Sigmoid colon (tissue), 6 donors: ENCODE measurements at regions not wholly inside any gene's neighbourhood (a gene's known extent, or its start where the extent isn't known, plus 50 kb on each side); places are given as distances from the start of the nearest gene placed in this dataset.
A peak's percentile ranks its signal among the peaks of the same experiment; 100 is the strongest.
"Not testable (repeated sequence)": the region's sequence is repeated elsewhere in the genome, so short reads cannot be mapped to it uniquely, and the experiment has no call there.

Experiments
- DNase-seq: peaks from one replicate; pipeline ENCODE4 v3.0.0-alpha.2; 2019
- H3K27ac ChIP-seq, 4 donors: fragments of 200-600 bp; sonication (generic); one replicate each; pipeline ENCODE4 v1.5.1; 2016 to 2019; ENCODE audit warnings: mild to moderate bottlenecking in 1 of 4
- H3K27me3 ChIP-seq, 3 donors: fragments of 200-600 bp; sonication (generic); one replicate each; pipeline ENCODE4 v1.5.1; 2019; ENCODE audit warnings: mild to moderate bottlenecking in 1 of 3
- H3K36me3 ChIP-seq, 4 donors: fragments of 200-600 bp; sonication (generic); one replicate each; pipeline ENCODE4 v1.5.1; 2016 to 2019
- H3K4me1 ChIP-seq, 4 donors: fragments of 200-600 bp; sonication (generic); one replicate each; pipeline ENCODE4 v1.5.1; 2017 to 2019
- H3K4me3 ChIP-seq, 4 donors: fragments of 200-600 bp; sonication (generic); one replicate each; pipeline ENCODE4 v1.5.1; 2017 to 2019; ENCODE audit warnings: mild to moderate bottlenecking in 2 of 4, moderate library complexity in 1 of 4
- H3K9me3 ChIP-seq, 4 donors: fragments of 200-600 bp in 3 of 4; sonication (generic) in 3 of 4; one replicate each; pipeline versions ENCODE4 v1.5.1 to v1.6.1; 2013 to 2019
- EP300 ChIP-seq, 4 donors: sonication (generic); formaldehyde crosslinking; IDR thresholded peaks; one replicate each; pipeline ENCODE4 v1.6.1; 2017; ENCODE audit warnings: antibody characterized with exemption in 4 of 4
- POLR2A ChIP-seq, 2 donors: fragments of 450-650 bp; IDR thresholded peaks; one replicate each; pipeline ENCODE4 v1.6.1; 2016; ENCODE audit warnings: antibody characterized with exemption in 2 of 2, mild to moderate bottlenecking in 2 of 2, moderate library complexity in 2 of 2
- POLR2AphosphoS5 ChIP-seq, 4 donors: sonication (generic); formaldehyde crosslinking; IDR thresholded peaks; one replicate each; pipeline ENCODE4 v1.6.1; 2017; ENCODE audit warnings: antibody characterized with exemption in 4 of 4
- whole genome bisulfite sequencing, 2 donors: extraction: QIAGEN DNeasy Blood & Tissue Kit; methylation state at CpG; one replicate each; pipeline ENCODE4 v1.1.7; 2013; 5-methylcytosine and 5-hydroxymethylcytosine counted together
- intact Hi-C: fragments of 100-400 bp; cut with DNase I; formaldehyde crosslinking; loops from one replicate; pipeline ENCODE4 v1.15.1; 2023
- TF ChIP-seq, protein P1 (sequence below), 4 experiments: fragments of 450-650 bp in 3 of 4; fragments of 200-600 bp in 1 of 4; IDR thresholded peaks; one replicate each; pipeline ENCODE4 v1.5.1; 2016 to 2019; ENCODE audit warnings: antibody characterized with exemption in 4 of 4, mild to moderate bottlenecking in 3 of 4, moderate library complexity in 2 of 4
- donor health status: healthy with polysubstance abuse.
- donor health status: healthy.

DNA sequence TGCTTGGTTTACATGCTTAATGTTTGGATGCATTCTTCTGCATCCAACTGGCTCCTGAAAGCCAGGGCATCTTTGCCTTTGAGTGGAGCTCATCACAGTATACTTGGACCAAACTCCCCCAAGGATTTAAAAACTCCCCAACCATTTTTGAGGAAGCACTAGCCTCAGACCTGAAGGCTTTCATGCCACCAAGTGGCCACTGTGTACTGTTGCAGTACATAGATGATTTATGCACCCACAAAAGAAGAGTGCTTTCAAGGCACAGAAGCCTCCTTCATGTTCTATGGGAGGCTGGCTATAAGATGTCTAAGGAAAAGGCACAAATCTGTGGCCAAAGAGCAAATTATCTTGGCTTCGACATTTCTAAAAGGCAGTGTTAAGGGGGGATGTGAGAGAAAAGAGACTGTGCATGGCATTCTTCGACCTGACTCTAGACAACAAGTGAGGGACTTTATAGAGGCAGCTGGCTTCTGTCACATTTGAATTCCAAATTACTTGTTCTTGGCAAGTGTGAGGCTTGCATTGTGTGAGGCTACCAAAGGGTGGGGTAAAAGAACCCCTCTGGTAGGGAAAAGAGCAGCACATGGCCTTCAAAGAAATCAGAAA is 224.2 kb upstream of the HSFY2 start:
- H3K4me1 ChIP-seq = peaks cover 0 to 8% (median 0%) of the 10 kb centered on the region in 4 donors
- no peaks in the 10 kb centered on the region for H3K36me3 ChIP-seq
- H3K4me3 ChIP-seq = no peak overlapping the region
- intact Hi-C loops = no loop called here
- H3K9me3 ChIP-seq = no peaks in the 10 kb centered on the region
- 78 to 91% methylated on average over 2 of the region's 2 CpGs for WGBS, 2 donors
- no peak for DNase-seq
- H3K27me3 ChIP-seq = no peaks in the 10 kb centered on the region
- no peak overlapping the region for H3K27ac ChIP-seq
- TF ChIP-seq POLR2A (IDR thresholded peaks at IDR 0.05) = no peak
- TF ChIP-seq POLR2AphosphoS5 (IDR thresholded peaks at IDR 0.05) = no peak
- TF ChIP-seq EP300 (IDR thresholded peaks at IDR 0.05) = no peak
- TF ChIP-seq, protein P1, sequence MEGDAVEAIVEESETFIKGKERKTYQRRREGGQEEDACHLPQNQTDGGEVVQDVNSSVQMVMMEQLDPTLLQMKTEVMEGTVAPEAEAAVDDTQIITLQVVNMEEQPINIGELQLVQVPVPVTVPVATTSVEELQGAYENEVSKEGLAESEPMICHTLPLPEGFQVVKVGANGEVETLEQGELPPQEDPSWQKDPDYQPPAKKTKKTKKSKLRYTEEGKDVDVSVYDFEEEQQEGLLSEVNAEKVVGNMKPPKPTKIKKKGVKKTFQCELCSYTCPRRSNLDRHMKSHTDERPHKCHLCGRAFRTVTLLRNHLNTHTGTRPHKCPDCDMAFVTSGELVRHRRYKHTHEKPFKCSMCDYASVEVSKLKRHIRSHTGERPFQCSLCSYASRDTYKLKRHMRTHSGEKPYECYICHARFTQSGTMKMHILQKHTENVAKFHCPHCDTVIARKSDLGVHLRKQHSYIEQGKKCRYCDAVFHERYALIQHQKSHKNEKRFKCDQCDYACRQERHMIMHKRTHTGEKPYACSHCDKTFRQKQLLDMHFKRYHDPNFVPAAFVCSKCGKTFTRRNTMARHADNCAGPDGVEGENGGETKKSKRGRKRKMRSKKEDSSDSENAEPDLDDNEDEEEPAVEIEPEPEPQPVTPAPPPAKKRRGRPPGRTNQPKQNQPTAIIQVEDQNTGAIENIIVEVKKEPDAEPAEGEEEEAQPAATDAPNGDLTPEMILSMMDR (IDR thresholded peaks at IDR 0.05) = no peak

DNA sequence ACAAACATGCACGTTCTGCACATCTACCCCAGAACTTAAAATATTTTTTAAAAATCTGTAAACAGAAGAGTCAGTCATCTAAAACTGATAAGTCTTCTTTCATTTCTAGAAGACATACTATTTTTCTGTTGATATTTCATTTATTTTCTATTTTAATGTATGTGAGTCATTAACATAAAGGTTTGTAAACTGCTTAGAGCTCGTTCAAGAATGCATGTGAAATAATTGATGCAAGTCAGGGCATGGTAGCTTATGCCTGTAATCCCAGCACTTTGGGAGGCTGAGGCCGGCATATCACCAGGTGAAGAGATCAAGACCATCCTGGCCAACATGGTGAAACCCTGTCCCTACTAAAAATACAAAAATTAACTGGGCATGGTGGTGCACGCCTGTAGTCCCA is 219.9 kb upstream of the HSFY2 start:
- Histone ChIP-seq H3K4me3 (peak overlapping the region in 1 of 4 donors; percentile 31), H3K27ac (no peak overlapping the region), H3K9me3 (no peaks in the 10 kb centered on the region), H3K4me1 (peaks cover 0 to 8% (median 0%) of the 10 kb centered on the region in 4 donors), H3K36me3 (no peaks in the 10 kb centered on the region), H3K27me3 (no peaks in the 10 kb centered on the region)
- 93% methylated on average over 4 of the region's 4 CpGs for WGBS, 2 donors
- intact Hi-C loops = no loop called here
- DNase-seq = no peak
- no peak for TF ChIP-seq EP300 (IDR thresholded peaks at IDR 0.05)
- TF ChIP-seq, protein P1 (IDR thresholded peaks at IDR 0.05) = no peak
- no peak for TF ChIP-seq POLR2AphosphoS5 (IDR thresholded peaks at IDR 0.05)
- TF ChIP-seq POLR2A (IDR thresholded peaks at IDR 0.05) = no peak

DNA sequence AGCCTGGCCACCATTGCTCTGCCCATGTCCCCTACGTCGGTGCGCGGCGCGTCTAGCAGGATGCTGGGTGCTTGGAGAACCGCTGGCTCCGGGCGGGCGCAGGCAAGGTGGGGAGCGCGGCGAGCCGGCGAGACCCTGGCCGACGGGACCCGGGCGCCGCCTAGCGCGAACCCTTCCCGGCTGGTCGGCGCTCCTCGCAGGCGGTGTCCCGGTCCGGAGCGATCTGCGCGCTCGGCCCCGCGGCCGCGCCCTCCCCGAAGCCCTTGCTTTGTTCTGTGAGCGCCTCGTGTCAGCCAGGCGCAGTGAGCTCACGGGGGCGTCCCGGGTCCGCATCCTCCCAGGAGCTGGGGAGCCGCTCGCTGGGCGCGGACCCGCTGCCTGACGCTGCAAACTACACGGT is 219.1 kb upstream of the HSFY2 start:
- intact Hi-C loops, H3K27me3 ChIP-seq, DNase-seq, H3K9me3 ChIP-seq, H3K36me3 ChIP-seq, H3K27ac ChIP-seq, H3K4me1 ChIP-seq: not testable (repeated sequence)
- H3K4me3 ChIP-seq = peak overlapping the region in 2 of 4 donors; percentile 22 to 31
- WGBS, 2 donors = 46 to 91% methylated on average over 52 of the region's 52 CpGs

DNA sequence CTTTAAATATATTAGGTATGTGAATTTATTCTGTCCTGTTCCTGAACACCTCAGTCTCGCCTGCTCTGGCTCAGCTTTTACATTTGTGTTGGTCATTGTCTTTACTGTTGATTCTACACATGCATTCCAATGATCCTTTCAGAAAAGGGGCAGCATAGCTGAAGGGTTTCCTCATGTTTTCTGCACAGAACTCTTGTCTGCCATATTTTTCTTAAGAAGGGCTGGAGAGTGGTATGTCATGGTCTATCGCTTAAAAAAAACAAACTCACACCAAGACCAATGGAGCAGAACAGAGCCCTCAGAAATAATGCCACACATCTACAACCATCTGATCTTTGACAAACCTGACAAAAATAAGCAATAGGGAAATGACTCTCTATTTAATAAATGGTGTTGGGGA is 215.8 kb upstream of the HSFY2 start:
- Histone ChIP-seq H3K4me1 (no peaks in the 10 kb centered on the region), H3K36me3 (no peaks in the 10 kb centered on the region), H3K4me3 (no peak overlapping the region), H3K9me3 (no peaks in the 10 kb centered on the region), H3K27me3 (no peaks in the 10 kb centered on the region), H3K27ac (no peak overlapping the region)
- intact Hi-C loops = no loop called here
- TF ChIP-seq EP300 (IDR thresholded peaks at IDR 0.05) = no peak
- no peak for TF ChIP-seq POLR2AphosphoS5 (IDR thresholded peaks at IDR 0.05)
- no peak for TF ChIP-seq POLR2A (IDR thresholded peaks at IDR 0.05)
- TF ChIP-seq, protein P1 (IDR thresholded peaks at IDR 0.05) = no peak
- no peak for DNase-seq
- WGBS, 2 donors = 92 to 97% methylated on average over 2 of the region's 2 CpGs

DNA sequence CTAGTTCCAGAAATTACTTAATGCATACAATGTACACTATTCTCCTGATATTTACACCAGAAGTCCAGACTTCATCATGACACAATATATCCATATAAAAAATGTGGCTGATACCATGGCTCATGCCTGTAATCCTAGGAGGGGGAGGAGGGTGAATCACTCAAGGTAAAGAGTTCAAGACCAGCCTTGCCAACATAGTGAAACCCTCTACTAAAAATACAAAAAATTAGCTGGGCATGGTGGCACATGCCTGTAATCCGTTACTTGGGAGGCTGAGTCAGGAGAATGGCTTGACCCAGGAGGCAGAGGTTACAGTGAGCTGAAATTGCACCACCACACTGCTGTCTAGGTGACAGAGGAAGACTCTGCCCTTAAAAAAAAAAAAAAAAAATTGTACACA is 192.5 kb upstream of the HSFY2 start:
- Histone ChIP-seq H3K4me3 (no peak overlapping the region), H3K27ac (no peak overlapping the region), H3K9me3 (no peaks in the 10 kb centered on the region), H3K4me1 (no peaks in the 10 kb centered on the region), H3K27me3 (no peaks in the 10 kb centered on the region), H3K36me3 (no peaks in the 10 kb centered on the region)
- intact Hi-C loops = no loop called here
- no peak for DNase-seq
- WGBS, 2 donors = 90 to 94% methylated on average over 1 of the region's 1 CpG
- TF ChIP-seq, protein P1 (IDR thresholded peaks at IDR 0.05) = no peak
- TF ChIP-seq EP300 (IDR thresholded peaks at IDR 0.05) = no peak
- no peak for TF ChIP-seq POLR2AphosphoS5 (IDR thresholded peaks at IDR 0.05)
